ENCODE measurements at regions not wholly inside any gene's neighbourhood (a gene's known extent, or its start where the extent isn't known, plus 50 kb on each side); places are given as distances from the start of the nearest gene placed in this dataset.

- DNase-seq (ENCODE audit: low read depth, low spot score) (no peak), ATAC-seq (no peak)
- H3K4me3 ChIP-seq (ENCODE audit: low read depth in 2 of 2, low read length in 2 of 2), result no peak overlapping the region
- H3K9me3 ChIP-seq (ENCODE audit: control insufficient read depth, insufficient read depth, low read depth, low read length), result no peaks in the 10 kb centered on the region
- BruUV-seq (replicated peaks), result no TSS peak
- ChIA-PET POLR2A (no interaction called here), CTCF (no interaction called here)
- H3K27ac ChIP-seq (ENCODE audit: low read length), result no peak overlapping the region
- H3K36me3 ChIP-seq (ENCODE audit: control insufficient read depth, insufficient read depth, low read length), result no peaks in the 10 kb centered on the region
- intact Hi-C loops (cut with micrococcal nuclease; ENCODE audit: unreplicated experiment) (no loop called here), in situ Hi-C loops (cut with HindIII; ENCODE audit: low pct_unique_long_range_greater_than_20kb, low sequenced_read_pairs) (no loop called here)
- TF ChIP-seq TCF7L2 (IDR thresholded peaks at IDR 0.05; ENCODE audit: low read depth, low read length) (no peak), POLR2AphosphoS5 (IDR thresholded peaks at IDR 0.05; ENCODE audit: low read depth, low read length) (no peak), CTCF (IDR thresholded peaks at IDR 0.05) (no peak), REST (IDR thresholded peaks at IDR 0.05; ENCODE audit: insufficient read depth in 1 of 2, low read depth in 2 of 2, low read length in 1 of 2) (no peak), SIN3A (IDR thresholded peaks at IDR 0.05; ENCODE audit: borderline replicate concordance, insufficient read depth, low read depth, low read length) (no peak)
- H3K27me3 ChIP-seq (ENCODE audit: control insufficient read depth, insufficient read depth, low read length), result no peaks in the 10 kb centered on the region
- no peaks in the 10 kb centered on the region for H3K4me1 ChIP-seq (ENCODE audit: control insufficient read depth, insufficient read depth, low read length)
Observed at GRCh38 chr2:66957198-66957597, 439.9 kb upstream of the ETAA1 start.

GRCh38 chr2:66957677-66958076 lies 439.5 kb upstream of the ETAA1 start:
- ChIA-PET CTCF (no interaction called here), POLR2A (no interaction called here)
- in situ Hi-C loops (cut with HindIII; ENCODE audit: low pct_unique_long_range_greater_than_20kb, low sequenced_read_pairs) (no loop called here), intact Hi-C loops (cut with micrococcal nuclease; ENCODE audit: unreplicated experiment) (no loop called here)
- no TSS peak for BruUV-seq (replicated peaks)
- no peaks in the 10 kb centered on the region for H3K27me3 ChIP-seq (ENCODE audit: control insufficient read depth, insufficient read depth, low read length)
- TF ChIP-seq TCF7L2 (IDR thresholded peaks at IDR 0.05; ENCODE audit: low read depth, low read length), result no peak
- no peak for TF ChIP-seq CTCF (IDR thresholded peaks at IDR 0.05)
- no peak for TF ChIP-seq SIN3A (IDR thresholded peaks at IDR 0.05; ENCODE audit: borderline replicate concordance, insufficient read depth, low read depth, low read length)
- no peak for TF ChIP-seq POLR2AphosphoS5 (IDR thresholded peaks at IDR 0.05; ENCODE audit: low read depth, low read length)
- no peak for TF ChIP-seq REST (IDR thresholded peaks at IDR 0.05; ENCODE audit: insufficient read depth in 1 of 2, low read depth in 2 of 2, low read length in 1 of 2)
- no peaks in the 10 kb centered on the region for H3K9me3 ChIP-seq (ENCODE audit: control insufficient read depth, insufficient read depth, low read depth, low read length)
- H3K27ac ChIP-seq (ENCODE audit: low read length), result no peak overlapping the region
- H3K4me3 ChIP-seq (ENCODE audit: low read depth in 2 of 2, low read length in 2 of 2), result no peak overlapping the region
- DNase-seq (ENCODE audit: low read depth, low spot score) (no peak), ATAC-seq (no peak)
- no peaks in the 10 kb centered on the region for H3K4me1 ChIP-seq (ENCODE audit: control insufficient read depth, insufficient read depth, low read length)
- H3K36me3 ChIP-seq (ENCODE audit: control insufficient read depth, insufficient read depth, low read length), result no peaks in the 10 kb centered on the region
